NOMO-1 treated with dmso at 0.1 percent for 144 hours (cell line): ENCODE measurements at regions not wholly inside any gene's neighbourhood (a gene's known extent, or its start where the extent isn't known, plus 50 kb on each side); places are given as distances from the start of the nearest gene placed in this dataset.
"Not testable (repeated sequence)": the region's sequence is repeated elsewhere in the genome, so short reads cannot be mapped to it uniquely, and the experiment has no call there.

Source experiments
- DNase-seq: peaks from one replicate; lab custom pipeline; 2025; ENCODE audit not compliant: unreplicated experiment; lab: John Stamatoyannopoulos, UW

GRCh38 chr6:68167604-68168003 is 467.5 kb upstream of the ADGRB3 start:
- DNase-seq = no peak

GRCh38 chr6:68160812-68161211 is 474.3 kb upstream of the ADGRB3 start:
- not testable (repeated sequence) for DNase-seq

GRCh38 chr6:68160348-68160747 is 474.7 kb upstream of the ADGRB3 start:
- DNase-seq = no peak

- no peak for DNase-seq
These were observed 475.6 kb upstream of the ADGRB3 start for GRCh38 chr6:68159433-68159832.

DNA sequence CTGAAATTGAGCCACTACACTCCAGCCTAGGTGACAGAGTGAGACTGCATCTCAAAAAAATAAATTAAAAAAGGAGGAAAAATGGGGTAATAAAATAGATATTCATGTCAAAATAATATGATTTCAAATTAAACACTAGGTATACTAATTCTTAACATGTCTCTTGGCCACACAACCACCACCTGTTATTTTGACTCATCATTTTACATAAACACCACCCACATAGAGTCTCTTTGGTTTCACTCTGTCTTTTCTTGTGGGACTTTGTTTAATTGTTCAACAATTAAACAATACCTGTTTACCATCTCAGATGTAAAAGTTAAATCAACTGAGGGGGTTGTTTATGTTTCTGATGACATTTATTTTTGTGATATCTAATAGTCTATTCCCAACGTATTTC is 476.8 kb upstream of the ADGRB3 start:
- DNase-seq = no peak

GRCh38 chr6:68144667-68145066 is 490.4 kb upstream of the ADGRB3 start:
- DNase-seq = no peak

DNA sequence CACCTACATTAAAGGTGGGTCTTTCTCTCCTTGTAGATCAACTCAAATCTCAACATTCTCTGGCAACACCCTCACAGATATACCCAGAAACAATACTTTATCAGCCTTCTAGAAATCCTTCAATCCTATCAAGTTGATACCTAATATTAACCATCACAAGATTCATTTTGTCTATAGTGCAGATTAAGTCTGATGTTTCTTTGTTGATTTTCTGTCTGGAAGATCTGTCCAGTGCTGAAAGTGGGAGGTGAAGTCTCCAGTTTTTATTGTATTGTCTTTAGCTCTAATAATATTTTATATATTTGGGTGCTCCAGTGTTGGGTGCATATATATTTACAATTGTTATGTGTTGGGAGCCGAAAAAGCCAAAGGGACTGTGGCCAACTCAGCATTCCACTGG is 493.9 kb upstream of the ADGRB3 start:
- no peak for DNase-seq

- no peak for DNase-seq
These were observed 496.0 kb upstream of the ADGRB3 start for GRCh38 chr6:68139130-68139529.

GRCh38 chr6:68134796-68135195 is 500.3 kb upstream of the ADGRB3 start:
- no peak for DNase-seq

GRCh38 chr6:68128211-68128610 is 506.9 kb upstream of the ADGRB3 start:
- no peak for DNase-seq

GRCh38 chr6:68127074-68127473 is 508.0 kb upstream of the ADGRB3 start:
- no peak for DNase-seq

DNA sequence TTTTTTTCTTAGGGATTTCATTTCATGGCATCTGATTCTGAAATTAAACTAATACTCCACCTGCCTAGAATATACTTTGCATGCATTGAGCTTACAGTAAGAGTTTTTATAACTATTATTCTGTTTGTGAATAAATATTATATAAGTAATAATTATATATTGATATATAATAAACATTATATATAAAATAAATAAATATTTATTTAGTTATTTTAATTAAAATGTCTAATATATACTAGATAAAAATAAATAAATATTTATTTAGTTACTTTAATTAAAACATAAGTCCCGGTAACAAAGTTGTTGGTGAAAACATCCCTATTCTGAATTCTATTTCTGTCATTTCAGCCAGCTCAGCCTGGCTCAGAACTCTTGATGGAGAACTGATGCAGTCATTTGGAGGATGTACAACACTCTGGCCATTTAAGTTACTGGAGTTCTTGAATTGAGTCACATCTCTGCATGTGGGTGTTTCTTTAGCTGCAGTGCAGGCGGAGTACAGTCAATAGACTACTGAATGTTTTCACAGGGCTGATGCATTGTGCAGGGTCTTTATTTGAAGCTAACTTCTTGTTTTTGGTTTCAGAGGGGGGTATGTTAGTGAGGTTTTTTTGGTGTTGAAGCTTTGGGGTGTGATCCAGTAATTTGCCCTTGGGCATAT is 508.9 kb upstream of the ADGRB3 start:
- no peak for DNase-seq

- DNase-seq = not testable (repeated sequence)
These were observed 512.1 kb upstream of the ADGRB3 start for GRCh38 chr6:68122975-68123374.

GRCh38 chr6:68122032-68122431 is 513.0 kb upstream of the ADGRB3 start:
- no peak for DNase-seq

DNA sequence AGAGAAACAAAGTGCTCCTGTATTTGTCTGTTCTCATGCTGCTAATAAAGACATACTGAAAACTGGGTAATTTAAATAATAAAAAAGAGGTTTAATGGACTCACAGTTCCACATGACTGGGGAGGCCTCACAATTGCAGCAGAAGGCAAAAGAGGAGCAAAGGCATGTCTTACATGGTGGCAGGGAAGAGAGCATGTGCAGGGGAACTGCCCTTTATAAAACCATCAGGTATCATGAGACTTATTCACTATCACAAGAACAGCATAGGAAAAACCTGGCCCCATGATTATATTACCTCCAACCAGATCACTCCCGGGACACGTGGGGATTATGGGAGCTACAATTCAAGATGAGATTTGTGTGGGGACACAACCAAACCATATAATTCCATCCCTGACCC is 514.1 kb upstream of the ADGRB3 start:
- DNase-seq = not testable (repeated sequence)

- DNase-seq = no peak
These were observed 520.5 kb upstream of the ADGRB3 start for GRCh38 chr6:68114463-68115047.

- DNase-seq = no peak
These were observed 526.7 kb upstream of the ADGRB3 start for GRCh38 chr6:68108233-68108835.

- no peak for DNase-seq
These were observed 541.0 kb upstream of the ADGRB3 start for GRCh38 chr6:68094070-68094469.

- DNase-seq = peak; percentile 9
These were observed 547.5 kb upstream of the ADGRB3 start for GRCh38 chr6:68087399-68088133.

GRCh38 chr6:68086199-68086598 is 548.9 kb upstream of the ADGRB3 start:
- no peak for DNase-seq

- not testable (repeated sequence) for DNase-seq
These were observed 549.5 kb upstream of the ADGRB3 start for GRCh38 chr6:68085599-68085998.

DNA sequence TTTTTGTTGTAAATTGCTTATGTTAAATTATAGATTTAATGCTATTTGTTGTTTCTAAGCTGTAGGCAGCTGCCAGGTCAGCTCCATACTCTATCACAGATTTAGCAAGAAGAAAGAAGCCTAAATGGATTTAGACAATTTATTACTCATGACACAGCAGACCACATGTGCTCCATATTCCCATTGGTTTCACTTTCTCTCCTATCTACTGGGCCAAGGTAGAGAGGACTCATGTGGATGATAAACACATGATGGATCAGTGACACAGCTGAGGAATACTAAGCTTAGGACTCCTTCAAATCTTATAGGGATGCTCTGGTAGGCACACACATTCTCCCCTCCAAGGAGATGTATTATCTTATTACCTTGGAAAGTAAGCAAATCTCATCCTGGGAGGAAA is 553.0 kb upstream of the ADGRB3 start:
- DNase-seq = no peak
